ENCODE measurements at regions not wholly inside any gene's neighbourhood (a gene's known extent, or its start where the extent isn't known, plus 50 kb on each side); places are given as distances from the start of the nearest gene placed in this dataset.
"Not testable (repeated sequence)": the region's sequence is repeated elsewhere in the genome, so short reads cannot be mapped to it uniquely, and the experiment has no call there.

DNA sequence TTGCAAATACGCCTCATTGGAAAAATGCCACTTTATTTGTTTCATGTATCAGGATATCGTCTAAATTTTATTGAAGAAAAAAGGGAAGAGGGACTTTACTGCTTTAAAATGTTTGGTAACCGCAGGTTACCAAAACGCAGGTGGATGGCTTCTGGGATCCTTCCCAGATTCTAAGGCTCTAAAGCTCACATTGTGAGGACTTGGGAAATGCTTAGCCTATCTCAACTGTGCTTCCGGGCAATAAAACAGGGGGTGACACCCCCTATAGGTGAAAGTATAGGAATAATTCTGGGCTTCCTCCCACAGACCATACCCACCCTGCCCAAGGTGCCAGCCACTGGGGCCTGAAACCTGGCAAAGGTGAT is 73.2 kb upstream of the IPO5 start:
- DNase-seq = no peak

DNA sequence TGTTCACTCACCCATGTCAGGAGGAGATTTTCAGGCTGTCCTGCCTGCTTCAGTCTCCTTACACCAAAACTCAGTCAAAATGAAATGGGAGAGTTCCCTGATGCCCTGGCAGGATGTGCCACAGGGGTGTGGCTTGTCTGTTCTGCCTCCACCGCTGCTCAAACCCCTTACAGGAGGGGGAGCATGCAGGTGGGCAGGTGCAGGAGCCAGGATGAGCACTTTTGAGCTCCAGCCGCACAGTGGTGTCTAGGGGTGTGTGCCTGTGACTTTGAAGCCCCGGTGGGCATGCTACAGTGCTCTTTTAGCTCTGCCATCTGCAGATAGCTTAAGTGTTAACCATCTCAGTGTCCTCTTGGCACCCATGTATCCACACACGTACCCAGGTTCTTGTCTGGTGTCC is 71.9 kb upstream of the IPO5 start:
- DNase-seq = no peak

DNA sequence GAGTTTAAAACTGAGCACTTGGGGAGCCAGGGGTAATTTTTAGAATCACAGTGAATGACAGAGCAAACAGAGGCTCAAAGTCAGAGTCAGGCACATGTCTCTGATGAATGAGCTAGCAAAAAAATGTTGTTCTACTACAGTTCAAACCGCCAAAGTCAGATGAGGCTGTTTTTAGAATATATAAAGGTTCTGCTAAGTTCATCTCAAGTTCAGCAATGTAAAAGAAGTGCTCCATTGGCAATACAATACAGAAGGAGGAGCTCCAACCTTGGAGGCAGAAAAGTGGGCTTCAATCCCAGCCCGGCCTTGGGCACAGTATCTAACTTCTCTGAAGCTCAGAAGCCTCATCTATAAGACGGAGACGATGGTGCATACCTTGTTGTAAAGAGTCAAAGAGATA is 70.1 kb upstream of the IPO5 start:
- no peak for DNase-seq

DNA sequence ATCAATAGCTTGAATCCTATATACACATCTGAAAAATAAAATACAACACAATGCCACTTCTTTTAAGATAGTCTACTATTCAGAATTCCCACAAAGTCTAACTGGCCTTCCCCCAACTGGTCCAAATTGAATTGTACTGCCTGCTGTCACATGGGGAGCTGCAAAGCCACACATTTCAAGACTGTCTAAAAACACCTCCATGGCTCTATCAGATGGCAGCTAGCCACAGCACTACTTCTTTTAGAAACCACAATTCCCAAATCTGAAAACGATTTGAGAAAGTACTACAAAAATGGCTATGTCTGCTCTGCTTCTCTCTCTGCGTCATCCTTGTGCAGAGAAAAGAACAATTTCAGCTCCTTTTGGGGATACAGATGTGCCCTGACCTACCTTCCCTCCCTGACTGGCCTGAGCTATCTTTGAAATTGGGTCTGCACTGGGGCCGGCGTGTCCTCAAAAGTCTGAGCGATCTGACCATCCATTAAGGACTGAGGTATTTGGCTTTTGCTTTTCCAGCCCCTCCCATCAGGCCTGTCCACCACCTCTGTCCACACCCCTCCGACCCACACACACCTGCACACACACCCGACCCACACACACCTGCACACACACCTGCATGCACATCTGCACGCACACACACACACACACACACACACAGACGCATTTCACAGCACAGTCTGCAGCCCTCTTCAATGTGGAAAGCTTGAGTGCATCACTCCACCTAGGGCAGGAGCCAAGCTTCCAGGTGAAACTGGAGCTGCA is 68.6 kb upstream of the IPO5 start:
- DNase-seq = no peak

DNA sequence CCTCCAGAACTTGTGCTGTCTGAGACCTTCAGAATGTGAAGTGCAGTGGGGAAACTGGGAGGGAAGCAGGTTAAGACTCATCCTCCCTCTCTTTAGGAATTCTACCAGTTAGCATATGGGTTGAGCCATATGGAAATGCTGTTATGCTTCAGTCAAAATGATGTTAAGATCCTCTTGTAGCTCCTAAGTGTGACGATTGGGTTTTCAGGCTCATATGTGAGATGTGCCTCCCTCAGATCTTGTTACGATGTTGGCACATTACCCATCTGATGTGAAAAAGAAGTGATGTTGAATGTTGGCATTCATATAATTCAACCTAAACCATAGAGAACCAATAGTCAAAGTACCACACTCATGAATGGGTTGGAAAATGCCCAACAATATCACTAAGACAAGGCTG is 67.8 kb upstream of the IPO5 start:
- DNase-seq = no peak

DNA sequence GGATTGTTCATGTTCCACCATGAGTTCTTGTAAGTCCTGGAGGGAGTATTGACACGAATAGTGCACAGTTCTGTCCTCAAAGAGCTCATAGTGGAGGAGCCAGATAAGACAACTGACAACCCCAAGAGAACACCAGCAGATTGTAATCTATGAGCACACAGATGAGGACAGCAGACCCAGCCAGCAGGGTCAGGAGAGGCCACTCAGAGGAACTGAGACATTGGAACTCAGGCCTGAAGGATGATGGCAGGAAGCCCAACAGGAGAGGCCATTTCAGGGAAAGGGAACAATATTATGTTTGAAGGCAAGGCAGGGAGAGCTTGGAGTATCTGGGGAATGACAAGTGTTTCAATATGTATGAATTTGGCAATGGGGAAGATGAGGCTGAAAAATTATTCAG is 63.7 kb upstream of the IPO5 start:
- no peak for DNase-seq

DNA sequence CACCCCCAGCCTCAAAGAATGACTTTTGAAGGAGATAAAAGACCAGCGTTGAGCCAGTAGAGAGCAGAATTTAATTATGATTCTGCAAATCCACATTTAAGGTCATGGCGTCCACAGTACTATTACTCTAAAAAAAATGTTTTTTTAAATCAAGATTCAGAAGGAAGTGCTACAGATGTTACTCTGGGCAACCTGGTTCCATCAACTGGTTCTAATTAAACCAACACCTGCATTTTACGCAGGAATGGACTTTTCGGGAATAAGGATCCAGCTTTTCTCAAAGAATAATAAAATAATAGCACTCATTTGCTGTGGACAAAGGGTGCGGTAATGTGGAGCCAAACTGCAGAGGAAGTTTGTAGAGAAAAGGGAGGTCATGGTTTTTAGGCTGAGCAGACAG is 62.9 kb upstream of the IPO5 start:
- DNase-seq = no peak

DNA sequence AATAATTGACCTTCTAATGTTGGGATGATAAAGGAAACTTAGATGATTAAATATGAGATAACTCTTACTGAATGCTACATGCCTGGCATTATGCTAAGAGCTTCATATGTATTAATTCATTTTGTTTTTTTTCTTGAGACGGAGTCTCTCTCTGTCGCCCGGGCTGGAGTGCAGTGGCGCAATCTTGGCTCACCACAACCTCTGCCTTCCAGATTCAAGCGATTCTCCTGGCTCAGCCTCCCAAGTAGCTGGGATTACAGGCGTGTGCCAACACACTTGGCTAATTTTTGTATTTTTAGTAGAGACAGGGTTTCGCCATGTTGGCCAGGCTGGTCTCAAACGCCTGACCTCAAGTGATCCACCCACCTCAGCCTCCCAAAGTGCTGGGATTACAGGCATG is 61.5 kb upstream of the IPO5 start:
- not testable (repeated sequence) for DNase-seq

DNA sequence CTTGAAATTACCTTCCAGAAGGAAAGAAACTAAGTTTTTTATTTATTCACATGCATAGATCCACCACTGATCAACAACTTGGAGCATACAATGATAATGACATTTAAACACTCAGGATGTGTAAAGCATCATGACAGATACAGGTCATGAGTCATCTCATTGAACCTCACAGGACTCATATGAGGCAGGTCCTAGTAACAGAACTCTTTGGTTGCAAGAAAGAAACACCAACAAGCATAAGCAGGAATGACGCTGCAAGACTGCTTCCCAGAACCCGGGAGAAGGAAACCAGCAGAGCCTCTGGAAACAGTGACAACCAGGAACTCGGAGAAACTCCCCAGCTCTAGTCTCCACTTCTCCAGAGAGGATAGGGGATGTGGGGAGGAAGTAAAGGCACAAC is 60.8 kb upstream of the IPO5 start:
- no peak for DNase-seq

DNA sequence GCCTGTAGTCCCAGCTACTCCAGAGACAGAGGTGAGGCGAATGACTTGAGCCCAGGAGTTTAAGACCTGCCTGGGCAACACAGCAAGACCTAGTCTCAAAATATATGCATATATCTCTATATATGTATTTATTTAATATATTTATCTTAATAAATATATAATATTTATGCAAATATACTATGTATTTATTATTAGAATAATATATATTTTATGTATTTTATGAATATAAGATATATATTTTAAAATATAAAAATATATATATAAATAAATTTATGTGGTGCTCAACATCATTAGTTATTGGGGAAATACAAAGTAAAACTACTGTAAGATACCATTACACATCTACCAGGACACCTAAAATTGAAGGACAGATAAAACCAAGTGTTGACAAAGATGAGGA is 58.1 kb upstream of the IPO5 start:
- no peak for DNase-seq

DNA sequence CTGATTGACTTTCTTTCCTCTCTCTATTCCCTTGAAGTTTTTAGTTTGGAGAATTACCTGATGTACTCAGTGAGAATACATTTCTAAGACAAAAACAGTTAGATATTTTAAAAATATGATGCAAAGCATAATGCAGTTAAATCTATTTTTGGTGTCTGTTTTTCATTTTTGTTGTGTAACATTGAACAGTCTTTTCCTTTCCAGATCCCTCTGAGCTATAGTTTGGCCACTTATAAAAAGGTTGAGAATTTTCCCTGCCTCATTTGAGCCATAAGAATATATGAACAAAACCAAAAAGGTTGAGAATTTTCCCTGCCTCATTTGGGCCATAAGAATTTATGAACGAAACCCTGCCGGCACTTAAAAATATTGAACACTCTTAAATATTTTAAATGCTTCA is 57.0 kb upstream of the IPO5 start:
- no peak for DNase-seq

DNA sequence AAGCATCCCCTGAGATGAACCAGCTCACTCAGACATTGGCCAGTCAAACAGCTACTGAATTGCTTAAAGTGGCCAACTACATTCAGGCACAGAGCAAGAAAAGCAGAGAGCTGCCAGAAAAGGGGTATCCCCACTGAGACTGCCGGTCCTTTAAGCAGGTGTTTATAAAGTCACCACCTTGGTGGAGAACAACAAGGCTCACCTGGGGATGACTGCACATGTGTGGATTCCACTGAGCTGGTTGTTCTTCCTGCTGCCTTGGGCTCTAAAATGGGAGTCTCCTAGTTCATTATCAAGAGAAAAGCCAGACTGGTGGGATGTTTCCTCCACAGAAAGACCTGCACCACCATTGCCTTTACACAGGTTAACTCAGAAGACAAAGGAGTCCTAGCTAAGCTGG is 51.8 kb upstream of the IPO5 start:
- no peak for DNase-seq
